PC-9 (cell line): ENCODE measurements at regions not wholly inside any gene's neighbourhood (a gene's known extent, or its start where the extent isn't known, plus 50 kb on each side); places are given as distances from the start of the nearest gene placed in this dataset.

Experiments
- BruUV-seq: library from RNA; stranded (reverse); fragments of 400-500 nt; replicated peaks from 2 replicates; lab custom pipeline; 2021; lab: Mats Ljungman, UMichigan
- CTCF ChIA-PET: fragments of 300-600 bp; sonication (Branson Sonifier 250); formaldehyde crosslinking; loops from one replicate; lab custom pipeline; 2022; ENCODE audit warnings: antibody characterized with exemption; lab: Charles Lee
- POLR2A ChIA-PET: fragments of 300-600 bp; sonication (Branson Sonifier 250); formaldehyde crosslinking; loops from one replicate; lab custom pipeline; 2022; ENCODE audit warnings: antibody characterized with exemption; ENCODE audit not compliant: unreplicated experiment; lab: Charles Lee
- DNase-seq, 2 experiments: peaks; one replicate each; pipeline versions ENCODE4 v3.0.0 to v3.0.0-alpha.2; 2015 to 2022; ENCODE audit warnings: mixed read lengths in 1 of 2
- H2AFZ ChIP-seq: fragments of 200-600 bp; sonication (generic); 2 replicates; pipeline ENCODE4 v1.8.1; 2017; ENCODE audit warnings: antibody characterized with exemption
- H3F3A ChIP-seq: fragments of 200-600 bp; sonication (generic); 2 replicates; pipeline ENCODE4 v1.8.1; 2017; ENCODE audit warnings: antibody characterized with exemption, mild to moderate bottlenecking, low read depth; ENCODE audit not compliant: insufficient read depth
- H3K27ac ChIP-seq: fragments of 200-600 bp; sonication (generic); 2 replicates; pipeline ENCODE4 v1.6.1; 2016; ENCODE audit warnings: mixed run types
- H3K27me3 ChIP-seq: fragments of 200-600 bp; sonication (generic); 2 replicates; pipeline ENCODE4 v1.6.1; 2016; ENCODE audit warnings: low read depth, mixed run types; ENCODE audit not compliant: insufficient read depth
- H3K36me3 ChIP-seq: fragments of 200-600 bp; sonication (generic); 2 replicates; pipeline ENCODE4 v1.6.1; 2016; ENCODE audit warnings: low read depth, mixed run types
- H3K4me1 ChIP-seq: fragments of 200-600 bp; sonication (generic); replicated peaks from 2 replicates; pipeline ENCODE4 v1.6.1; 2016; ENCODE audit warnings: mixed run types; ENCODE audit not compliant: insufficient read depth
- H3K4me2 ChIP-seq: fragments of 200-600 bp; sonication (generic); 2 replicates; pipeline ENCODE4 v1.6.1; 2017; ENCODE audit warnings: mixed run types
- H3K4me3 ChIP-seq: fragments of 200-600 bp; sonication (generic); 2 replicates; pipeline ENCODE4 v1.6.1; 2016; ENCODE audit warnings: mixed run types
- H3K79me2 ChIP-seq: fragments of 200-600 bp; sonication (generic); 2 replicates; pipeline ENCODE4 v1.6.1; 2017; ENCODE audit warnings: low read depth, mixed run types
- H3K9me2 ChIP-seq: fragments of 200-600 bp; sonication (generic); 2 replicates; pipeline ENCODE4 v1.8.1; 2017; ENCODE audit warnings: mild to moderate bottlenecking; ENCODE audit not compliant: insufficient read depth
- H3K9me3 ChIP-seq: fragments of 200-600 bp; sonication (generic); 2 replicates; pipeline ENCODE4 v1.8.1; 2016; ENCODE audit warnings: low read depth; ENCODE audit not compliant: insufficient read depth
- H4K20me1 ChIP-seq: fragments of 200-600 bp; sonication (generic); 2 replicates; pipeline ENCODE4 v1.8.1; 2017; ENCODE audit not compliant: insufficient read depth
- EZH2 ChIP-seq: fragments of 200-600 bp; sonication (generic); IDR thresholded peaks from 2 replicates; pipeline ENCODE4 v1.8.0; 2017; ENCODE audit warnings: antibody characterized with exemption, low read depth
- intact Hi-C: fragments of 100-400 bp; cut with micrococcal nuclease; formaldehyde crosslinking; loops from one replicate; pipeline ENCODE4 v1.10.0; 2022; ENCODE audit not compliant: unreplicated experiment
- TF ChIP-seq, protein P1 (sequence below): fragments of 200-600 bp; sonication (generic); conservative IDR thresholded peaks from 2 replicates; pipeline ENCODE4 v1.6.1; 2017; ENCODE audit warnings: mixed run types, antibody characterized with exemption, mild to moderate bottlenecking, moderate library complexity

DNA sequence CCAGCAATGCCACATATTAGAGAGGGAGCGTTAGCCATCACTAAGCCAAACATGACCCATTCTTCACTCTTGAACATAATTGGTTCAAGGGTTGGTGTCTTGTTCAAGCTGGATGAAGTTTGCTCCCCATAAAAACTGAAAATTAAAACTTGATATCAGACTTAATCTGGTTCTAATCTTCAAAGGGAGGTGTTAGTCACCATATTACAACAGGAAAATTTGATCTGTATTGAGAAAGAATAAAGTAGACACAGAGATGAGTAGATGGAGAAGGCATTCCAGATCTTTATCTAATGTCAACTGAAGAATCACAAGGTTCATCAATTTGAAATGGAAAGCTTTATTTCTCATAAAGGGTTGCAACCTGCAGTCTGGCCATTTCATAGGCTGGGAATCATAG is 972.8 kb downstream of the HACE1 start:
- CTCF ChIA-PET = no interaction called here
- peak in 1 of 2 experiments; percentile 40 for DNase-seq
- H3F3A ChIP-seq = no peaks in the 10 kb centered on the region

DNA sequence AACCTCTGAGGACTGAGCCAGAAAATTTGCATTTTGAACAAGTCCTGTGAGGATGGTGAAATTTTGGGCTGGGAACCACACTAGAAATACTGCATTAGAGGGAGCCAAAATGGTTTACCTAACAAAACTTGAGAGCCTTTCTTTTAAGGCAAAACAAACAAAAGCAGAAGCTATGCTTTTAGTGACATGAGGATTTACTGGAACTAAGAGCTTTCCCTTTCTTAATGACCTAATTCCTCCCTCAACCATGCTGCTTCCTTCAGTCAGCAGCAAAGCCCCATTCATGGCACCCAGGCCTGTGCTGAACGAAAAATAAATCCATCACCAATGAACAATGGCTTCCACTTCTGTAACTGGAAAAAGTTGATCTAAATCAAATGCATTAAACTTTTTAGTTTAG is 974.3 kb downstream of the HACE1 start:
- H3K27ac ChIP-seq = no peak overlapping the region
- intact Hi-C loops = no loop called here
- ChIA-PET CTCF (no interaction called here), POLR2A (no interaction called here)
- peaks cover 6% of the 10 kb centered on the region; the same call in 1 of the 2 replicates for H3K9me3 ChIP-seq
- H3K27me3 ChIP-seq = no peaks in the 10 kb centered on the region
- TF ChIP-seq, protein P1, sequence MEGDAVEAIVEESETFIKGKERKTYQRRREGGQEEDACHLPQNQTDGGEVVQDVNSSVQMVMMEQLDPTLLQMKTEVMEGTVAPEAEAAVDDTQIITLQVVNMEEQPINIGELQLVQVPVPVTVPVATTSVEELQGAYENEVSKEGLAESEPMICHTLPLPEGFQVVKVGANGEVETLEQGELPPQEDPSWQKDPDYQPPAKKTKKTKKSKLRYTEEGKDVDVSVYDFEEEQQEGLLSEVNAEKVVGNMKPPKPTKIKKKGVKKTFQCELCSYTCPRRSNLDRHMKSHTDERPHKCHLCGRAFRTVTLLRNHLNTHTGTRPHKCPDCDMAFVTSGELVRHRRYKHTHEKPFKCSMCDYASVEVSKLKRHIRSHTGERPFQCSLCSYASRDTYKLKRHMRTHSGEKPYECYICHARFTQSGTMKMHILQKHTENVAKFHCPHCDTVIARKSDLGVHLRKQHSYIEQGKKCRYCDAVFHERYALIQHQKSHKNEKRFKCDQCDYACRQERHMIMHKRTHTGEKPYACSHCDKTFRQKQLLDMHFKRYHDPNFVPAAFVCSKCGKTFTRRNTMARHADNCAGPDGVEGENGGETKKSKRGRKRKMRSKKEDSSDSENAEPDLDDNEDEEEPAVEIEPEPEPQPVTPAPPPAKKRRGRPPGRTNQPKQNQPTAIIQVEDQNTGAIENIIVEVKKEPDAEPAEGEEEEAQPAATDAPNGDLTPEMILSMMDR = no peak
- TF ChIP-seq EZH2 = no peak
- BruUV-seq = no TSS peak
- H3K4me2 ChIP-seq = no peak overlapping the region
- no peak for DNase-seq
- no peaks in the 10 kb centered on the region for H4K20me1 ChIP-seq
- H3K4me1 ChIP-seq = no peaks in the 10 kb centered on the region
- H2AFZ ChIP-seq = no peak overlapping the region
- no peaks in the 10 kb centered on the region for H3K79me2 ChIP-seq
- no peaks in the 10 kb centered on the region for H3F3A ChIP-seq
- peaks cover 5% of the 10 kb centered on the region; the same call in 1 of the 2 replicates for H3K9me2 ChIP-seq
- H3K4me3 ChIP-seq = no peak overlapping the region
- H3K36me3 ChIP-seq = no peaks in the 10 kb centered on the region

More for the DNA sequence above, 972.8 kb downstream of the HACE1 start:
- no peaks in the 10 kb centered on the region for H3K27me3 ChIP-seq
- H3K79me2 ChIP-seq = no peaks in the 10 kb centered on the region
- no peak overlapping the region for H3K4me3 ChIP-seq
- intact Hi-C loops = no loop called here
- H3K4me1 ChIP-seq = no peaks in the 10 kb centered on the region
- H3K9me2 ChIP-seq = peaks cover 5% of the 10 kb centered on the region; the same call in 1 of the 2 replicates
- H3K36me3 ChIP-seq = no peaks in the 10 kb centered on the region
- no TSS peak for BruUV-seq
- H4K20me1 ChIP-seq = no peaks in the 10 kb centered on the region
- TF ChIP-seq, protein P1 = no peak
- no peak for TF ChIP-seq EZH2
- POLR2A ChIA-PET = no interaction called here
- no peaks in the 10 kb centered on the region for H3K9me3 ChIP-seq
- H3K27ac ChIP-seq = no peak overlapping the region
- H2AFZ ChIP-seq = no peak overlapping the region
- H3K4me2 ChIP-seq = no peak overlapping the region

DNA sequence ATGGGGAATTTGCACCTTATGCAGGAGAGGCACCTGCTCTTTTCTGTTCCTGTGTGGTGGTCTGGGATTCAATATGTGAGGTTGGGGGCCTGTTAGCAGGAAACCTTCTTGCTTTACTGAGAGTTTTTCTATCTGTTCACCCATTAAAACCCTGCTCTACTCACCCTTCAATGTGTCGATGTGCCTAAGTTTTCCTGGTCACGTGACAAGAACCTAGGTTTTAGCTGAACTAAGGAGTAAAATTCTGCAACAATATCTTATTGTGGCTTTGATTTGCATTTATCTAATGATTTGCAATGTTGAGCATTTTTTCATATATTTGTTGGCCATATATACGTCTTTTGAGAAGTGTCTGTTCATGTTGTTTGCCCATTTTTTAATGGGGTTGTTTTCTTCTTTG is 979.9 kb downstream of the HACE1 start:
- Histone ChIP-seq H3K4me3 (no peak overlapping the region), H3F3A (no peaks in the 10 kb centered on the region), H3K27ac (no peak overlapping the region), H3K9me2 (peaks cover 2% of the 10 kb centered on the region; the same call in 1 of the 2 replicates), H3K36me3 (no peaks in the 10 kb centered on the region), H3K27me3 (no peaks in the 10 kb centered on the region), H4K20me1 (no peaks in the 10 kb centered on the region), H3K4me2 (no peak overlapping the region), H3K79me2 (no peaks in the 10 kb centered on the region), H2AFZ (no peak overlapping the region), H3K4me1 (no peaks in the 10 kb centered on the region), H3K9me3 (peaks cover 6% of the 10 kb centered on the region; the same call in 1 of the 2 replicates)
- TF ChIP-seq, protein P1 = no peak
- no peak for TF ChIP-seq EZH2
- DNase-seq = no peak
- intact Hi-C loops = no loop called here
- no TSS peak for BruUV-seq
- POLR2A ChIA-PET = no interaction called here
- CTCF ChIA-PET = no interaction called here
